ENCODE measurements at regions not wholly inside any gene's neighbourhood (a gene's known extent, or its start where the extent isn't known, plus 50 kb on each side); places are given as distances from the start of the nearest gene placed in this dataset.

DNA sequence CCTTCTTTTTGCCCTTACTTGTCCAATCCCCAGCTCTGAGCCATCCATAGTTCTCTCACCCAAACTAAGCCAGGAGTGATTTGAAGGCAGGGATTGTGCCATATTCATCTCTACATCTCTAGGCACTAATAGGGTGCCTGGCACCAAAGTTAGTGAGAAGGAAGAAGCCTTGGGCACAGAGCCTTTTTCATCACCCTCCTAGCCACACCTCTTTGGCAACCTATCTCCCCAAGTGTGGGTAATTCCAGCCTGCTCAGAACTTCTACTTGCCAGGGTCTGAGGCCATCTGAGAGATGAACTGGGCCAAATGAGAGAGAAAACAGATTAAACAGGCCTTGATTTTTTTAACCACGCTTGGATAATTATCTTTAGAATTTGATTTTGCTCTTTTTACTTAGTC lies 61.3 kb downstream of the PHLDA1 start:
- H3K27ac ChIP-seq (ENCODE audit: low read length), result no peak overlapping the region
- TF ChIP-seq, protein P1, sequence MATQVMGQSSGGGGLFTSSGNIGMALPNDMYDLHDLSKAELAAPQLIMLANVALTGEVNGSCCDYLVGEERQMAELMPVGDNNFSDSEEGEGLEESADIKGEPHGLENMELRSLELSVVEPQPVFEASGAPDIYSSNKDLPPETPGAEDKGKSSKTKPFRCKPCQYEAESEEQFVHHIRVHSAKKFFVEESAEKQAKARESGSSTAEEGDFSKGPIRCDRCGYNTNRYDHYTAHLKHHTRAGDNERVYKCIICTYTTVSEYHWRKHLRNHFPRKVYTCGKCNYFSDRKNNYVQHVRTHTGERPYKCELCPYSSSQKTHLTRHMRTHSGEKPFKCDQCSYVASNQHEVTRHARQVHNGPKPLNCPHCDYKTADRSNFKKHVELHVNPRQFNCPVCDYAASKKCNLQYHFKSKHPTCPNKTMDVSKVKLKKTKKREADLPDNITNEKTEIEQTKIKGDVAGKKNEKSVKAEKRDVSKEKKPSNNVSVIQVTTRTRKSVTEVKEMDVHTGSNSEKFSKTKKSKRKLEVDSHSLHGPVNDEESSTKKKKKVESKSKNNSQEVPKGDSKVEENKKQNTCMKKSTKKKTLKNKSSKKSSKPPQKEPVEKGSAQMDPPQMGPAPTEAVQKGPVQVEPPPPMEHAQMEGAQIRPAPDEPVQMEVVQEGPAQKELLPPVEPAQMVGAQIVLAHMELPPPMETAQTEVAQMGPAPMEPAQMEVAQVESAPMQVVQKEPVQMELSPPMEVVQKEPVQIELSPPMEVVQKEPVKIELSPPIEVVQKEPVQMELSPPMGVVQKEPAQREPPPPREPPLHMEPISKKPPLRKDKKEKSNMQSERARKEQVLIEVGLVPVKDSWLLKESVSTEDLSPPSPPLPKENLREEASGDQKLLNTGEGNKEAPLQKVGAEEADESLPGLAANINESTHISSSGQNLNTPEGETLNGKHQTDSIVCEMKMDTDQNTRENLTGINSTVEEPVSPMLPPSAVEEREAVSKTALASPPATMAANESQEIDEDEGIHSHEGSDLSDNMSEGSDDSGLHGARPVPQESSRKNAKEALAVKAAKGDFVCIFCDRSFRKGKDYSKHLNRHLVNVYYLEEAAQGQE (IDR thresholded peaks at IDR 0.05; ENCODE audit: borderline replicate concordance), result no peak
- no peak for TF ChIP-seq TAF1 (IDR thresholded peaks at IDR 0.05; ENCODE audit: low read depth)
- TF ChIP-seq POLR2AphosphoS5 (IDR thresholded peaks at IDR 0.05), result no peak
- no peak for TF ChIP-seq SMC3 (conservative IDR thresholded peaks at IDR 0.05; ENCODE audit: poor library complexity)
- no peak for TF ChIP-seq RAD21 (conservative IDR thresholded peaks at IDR 0.05)
- no peak for TF ChIP-seq MXI1 (conservative IDR thresholded peaks at IDR 0.05; ENCODE audit: poor library complexity, severe bottlenecking)
- TF ChIP-seq, protein P2, sequence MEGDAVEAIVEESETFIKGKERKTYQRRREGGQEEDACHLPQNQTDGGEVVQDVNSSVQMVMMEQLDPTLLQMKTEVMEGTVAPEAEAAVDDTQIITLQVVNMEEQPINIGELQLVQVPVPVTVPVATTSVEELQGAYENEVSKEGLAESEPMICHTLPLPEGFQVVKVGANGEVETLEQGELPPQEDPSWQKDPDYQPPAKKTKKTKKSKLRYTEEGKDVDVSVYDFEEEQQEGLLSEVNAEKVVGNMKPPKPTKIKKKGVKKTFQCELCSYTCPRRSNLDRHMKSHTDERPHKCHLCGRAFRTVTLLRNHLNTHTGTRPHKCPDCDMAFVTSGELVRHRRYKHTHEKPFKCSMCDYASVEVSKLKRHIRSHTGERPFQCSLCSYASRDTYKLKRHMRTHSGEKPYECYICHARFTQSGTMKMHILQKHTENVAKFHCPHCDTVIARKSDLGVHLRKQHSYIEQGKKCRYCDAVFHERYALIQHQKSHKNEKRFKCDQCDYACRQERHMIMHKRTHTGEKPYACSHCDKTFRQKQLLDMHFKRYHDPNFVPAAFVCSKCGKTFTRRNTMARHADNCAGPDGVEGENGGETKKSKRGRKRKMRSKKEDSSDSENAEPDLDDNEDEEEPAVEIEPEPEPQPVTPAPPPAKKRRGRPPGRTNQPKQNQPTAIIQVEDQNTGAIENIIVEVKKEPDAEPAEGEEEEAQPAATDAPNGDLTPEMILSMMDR (IDR thresholded peaks at IDR 0.05; ENCODE audit: poor library complexity, severe bottlenecking), result no peak
- TF ChIP-seq EZH2 (IDR thresholded peaks at IDR 0.05; ENCODE audit: borderline replicate concordance, insufficient read depth, low read length, poor library complexity, severe bottlenecking), result no peak
- no peak for TF ChIP-seq EP300 (conservative IDR thresholded peaks at IDR 0.05; ENCODE audit: poor library complexity, severe bottlenecking)
- no peaks in the 10 kb centered on the region for H4K20me1 ChIP-seq (ENCODE audit: insufficient read depth)
- no peaks in the 10 kb centered on the region for H3K9me3 ChIP-seq (ENCODE audit: low read length)
- no peaks in the 10 kb centered on the region for H3K79me2 ChIP-seq (replicated peaks; ENCODE audit: insufficient read depth, low read length)
- H3F3A ChIP-seq (ENCODE audit: insufficient read depth, low read length, poor library complexity, severe bottlenecking), result no peaks in the 10 kb centered on the region
- no peaks in the 10 kb centered on the region for H3K36me3 ChIP-seq (ENCODE audit: insufficient read depth, low read length)
- no peak overlapping the region for H3K4me3 ChIP-seq (ENCODE audit: low read length)
- H3K4me2 ChIP-seq (ENCODE audit: low read length), result no peak overlapping the region
- H3K9me2 ChIP-seq (ENCODE audit: insufficient read depth, low read length), result no peaks in the 10 kb centered on the region
- no peaks in the 10 kb centered on the region for H3K27me3 ChIP-seq (ENCODE audit: insufficient read depth, low read depth, low read length)
- no peak overlapping the region for H2AFZ ChIP-seq (ENCODE audit: low read depth, low read length)
- no peak overlapping the region for H3K9ac ChIP-seq (ENCODE audit: low read length)

DNA sequence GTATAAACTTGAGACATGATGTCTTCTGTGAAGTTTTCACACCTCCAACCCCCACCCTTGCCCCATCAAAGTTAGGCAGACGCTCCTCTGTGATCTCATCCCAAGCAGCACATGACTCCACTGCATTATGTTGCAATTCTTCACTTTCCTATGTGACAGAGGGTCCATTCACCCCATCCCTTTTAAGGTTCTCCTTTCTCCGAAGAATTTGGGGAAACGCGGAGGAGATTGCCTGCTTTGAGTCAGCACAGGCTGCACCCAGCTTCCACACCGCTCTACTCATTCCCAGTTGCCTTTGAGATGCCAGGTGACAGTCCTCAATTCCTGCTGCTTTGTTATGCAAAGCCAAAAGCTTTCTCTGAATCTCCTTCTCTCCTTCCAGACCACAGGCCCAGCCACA lies 61.8 kb downstream of the PHLDA1 start:
- H3K27ac ChIP-seq (ENCODE audit: low read length), result no peak overlapping the region
- H3K9ac ChIP-seq (ENCODE audit: low read length), result no peak overlapping the region
- H3K79me2 ChIP-seq (replicated peaks; ENCODE audit: insufficient read depth, low read length), result no peaks in the 10 kb centered on the region
- H3K4me2 ChIP-seq (ENCODE audit: low read length), result no peak overlapping the region
- H3F3A ChIP-seq (ENCODE audit: insufficient read depth, low read length, poor library complexity, severe bottlenecking), result no peaks in the 10 kb centered on the region
- H3K9me3 ChIP-seq (ENCODE audit: low read length), result no peaks in the 10 kb centered on the region
- no peaks in the 10 kb centered on the region for H3K36me3 ChIP-seq (ENCODE audit: insufficient read depth, low read length)
- H3K27me3 ChIP-seq (ENCODE audit: insufficient read depth, low read depth, low read length), result no peaks in the 10 kb centered on the region
- no peaks in the 10 kb centered on the region for H4K20me1 ChIP-seq (ENCODE audit: insufficient read depth)
- H3K9me2 ChIP-seq (ENCODE audit: insufficient read depth, low read length), result no peaks in the 10 kb centered on the region
- no peak for TF ChIP-seq EP300 (conservative IDR thresholded peaks at IDR 0.05; ENCODE audit: poor library complexity, severe bottlenecking)
- TF ChIP-seq SMC3 (conservative IDR thresholded peaks at IDR 0.05; ENCODE audit: poor library complexity), result no peak
- TF ChIP-seq POLR2AphosphoS5 (IDR thresholded peaks at IDR 0.05), result no peak
- TF ChIP-seq, protein P2 (IDR thresholded peaks at IDR 0.05; ENCODE audit: poor library complexity, severe bottlenecking), result no peak
- TF ChIP-seq MXI1 (conservative IDR thresholded peaks at IDR 0.05; ENCODE audit: poor library complexity, severe bottlenecking), result no peak
- TF ChIP-seq, protein P1 (IDR thresholded peaks at IDR 0.05; ENCODE audit: borderline replicate concordance), result no peak
- TF ChIP-seq EZH2 (IDR thresholded peaks at IDR 0.05; ENCODE audit: borderline replicate concordance, insufficient read depth, low read length, poor library complexity, severe bottlenecking), result no peak
- TF ChIP-seq RAD21 (conservative IDR thresholded peaks at IDR 0.05), result no peak
- TF ChIP-seq TAF1 (IDR thresholded peaks at IDR 0.05; ENCODE audit: low read depth), result no peak
- no peak overlapping the region for H2AFZ ChIP-seq (ENCODE audit: low read depth, low read length)
- no peak overlapping the region for H3K4me3 ChIP-seq (ENCODE audit: low read length)

Measured in neural cell (in vitro differentiated cells).